GM12875 (cell line): ENCODE measurements at regions not wholly inside any gene's neighbourhood (a gene's known extent, or its start where the extent isn't known, plus 50 kb on each side); places are given as distances from the start of the nearest gene placed in this dataset.

Experiments
- H3K4me3 ChIP-seq: one replicate; pipeline ENCODE4 v1.5.1; 2011; ENCODE audit warnings: low read depth, low read length, control low read depth
- CTCF ChIP-seq: IDR thresholded peaks from 2 replicates; pipeline ENCODE4 v1.5.1; 2011; ENCODE audit warnings: low read depth, mild to moderate bottlenecking, control low read depth, inconsistent platforms, low read length, moderate library complexity, borderline replicate concordance; ENCODE audit not compliant: insufficient read depth

DNA sequence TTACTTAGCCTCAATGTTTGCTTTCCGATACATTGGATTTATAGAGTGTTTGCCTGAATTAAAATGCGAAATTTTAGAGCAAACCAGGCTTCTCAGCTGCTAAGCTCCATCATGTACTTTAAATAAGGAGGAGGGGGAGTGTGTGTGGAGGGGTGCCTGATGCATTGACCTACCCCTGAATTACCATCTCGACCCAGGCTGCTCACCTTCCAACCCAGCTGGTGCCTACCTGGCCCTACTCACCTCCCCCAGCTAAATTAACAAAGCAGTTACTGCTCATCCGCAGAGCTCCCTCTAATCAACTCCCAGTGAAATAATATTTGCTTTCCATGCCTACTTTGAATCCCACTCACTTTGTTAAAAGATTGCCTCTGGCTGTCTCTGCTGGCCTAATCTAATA lies 544.5 kb downstream of the MAFB start:
- no peak for TF ChIP-seq CTCF

DNA sequence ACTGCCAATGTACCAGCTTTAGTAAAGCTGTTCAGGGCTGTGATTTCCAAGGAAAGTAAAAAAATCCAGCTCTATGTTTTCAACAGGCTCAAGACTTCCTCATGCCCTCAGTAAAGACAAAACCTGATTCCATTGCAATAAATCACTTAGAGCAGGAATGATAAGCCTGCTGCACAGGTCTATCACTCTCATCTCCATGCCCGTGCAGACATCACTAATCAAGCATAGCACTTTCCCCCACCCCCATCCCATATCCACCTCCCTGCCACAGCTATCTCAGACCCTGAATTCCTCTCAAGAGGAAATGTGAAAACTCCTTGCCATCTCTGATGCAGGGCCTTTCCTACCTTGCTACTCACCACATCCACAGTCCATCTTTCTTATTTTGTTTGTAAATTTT lies 554.9 kb downstream of the MAFB start:
- TF ChIP-seq CTCF: no peak
- H3K4me3 ChIP-seq: no peak overlapping the region

More for the DNA sequence above, 544.5 kb downstream of the MAFB start:
- no peak overlapping the region for H3K4me3 ChIP-seq

DNA sequence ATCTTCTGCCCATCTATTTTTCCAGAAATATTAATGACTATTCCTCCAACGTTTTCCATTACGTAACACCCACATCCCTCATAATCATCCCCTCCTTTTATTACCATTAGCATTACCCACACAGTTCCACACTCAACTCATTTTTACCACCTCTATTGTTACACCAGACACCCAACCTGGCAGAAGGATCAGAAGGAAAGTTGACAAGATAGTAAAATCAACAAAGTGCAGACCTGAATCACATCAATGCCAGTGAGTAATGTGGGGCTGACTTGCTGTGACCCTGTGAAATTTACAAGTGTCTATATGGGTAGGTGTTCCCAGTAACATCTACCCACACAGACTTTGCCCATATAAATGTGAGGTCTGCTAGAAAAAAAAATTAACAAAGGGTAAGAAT lies 568.2 kb downstream of the MAFB start:
- H3K4me3 ChIP-seq: no peak overlapping the region

DNA sequence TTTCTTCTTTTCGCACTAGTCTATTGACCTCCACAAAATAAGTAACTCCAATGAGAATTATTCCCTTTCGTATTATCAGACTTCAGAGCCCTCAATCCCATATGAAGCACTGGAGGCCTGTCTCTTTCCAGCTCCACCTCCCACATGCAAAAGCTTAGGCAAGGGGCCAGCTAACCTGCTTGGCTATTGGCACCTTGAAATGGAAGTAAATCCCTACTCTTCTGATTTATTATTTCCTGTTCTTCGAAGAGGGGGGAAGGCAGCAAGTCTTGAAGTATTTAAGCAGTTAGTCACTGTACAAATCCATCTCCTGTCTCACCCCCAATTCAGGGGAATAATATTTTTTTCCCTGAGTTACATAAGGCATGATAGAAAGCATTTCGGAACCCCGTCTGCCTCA lies 577.8 kb downstream of the MAFB start:
- TF ChIP-seq CTCF: no peak
- no peak overlapping the region for H3K4me3 ChIP-seq

More for the DNA sequence above, 568.2 kb downstream of the MAFB start:
- TF ChIP-seq CTCF: no peak

DNA sequence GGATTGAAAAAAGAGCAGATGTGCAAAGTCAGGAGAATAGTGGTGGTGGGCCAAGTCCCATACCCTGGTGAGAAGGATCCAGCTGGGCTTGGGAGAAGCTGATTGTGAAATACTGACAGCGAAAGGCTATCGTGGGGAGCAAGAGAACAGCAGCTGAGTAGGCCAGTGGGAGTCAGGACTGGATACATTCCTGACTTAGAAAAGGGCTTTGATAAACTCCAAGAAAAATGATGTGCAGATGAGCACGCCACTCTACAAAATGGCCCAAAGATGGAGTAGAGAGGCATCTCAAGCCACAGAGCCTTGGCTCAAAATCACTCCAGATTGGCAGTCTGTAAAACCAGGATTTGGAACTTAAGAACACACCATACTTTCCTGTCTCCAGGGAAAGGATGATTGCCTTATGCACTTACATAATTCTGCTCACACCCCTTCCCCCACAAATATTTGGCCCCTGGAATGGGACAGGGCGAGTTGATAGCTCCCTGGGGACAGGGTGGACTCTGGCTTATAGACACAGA lies 578.7 kb downstream of the MAFB start:
- no peak for TF ChIP-seq CTCF
- H3K4me3 ChIP-seq: no peak overlapping the region

DNA sequence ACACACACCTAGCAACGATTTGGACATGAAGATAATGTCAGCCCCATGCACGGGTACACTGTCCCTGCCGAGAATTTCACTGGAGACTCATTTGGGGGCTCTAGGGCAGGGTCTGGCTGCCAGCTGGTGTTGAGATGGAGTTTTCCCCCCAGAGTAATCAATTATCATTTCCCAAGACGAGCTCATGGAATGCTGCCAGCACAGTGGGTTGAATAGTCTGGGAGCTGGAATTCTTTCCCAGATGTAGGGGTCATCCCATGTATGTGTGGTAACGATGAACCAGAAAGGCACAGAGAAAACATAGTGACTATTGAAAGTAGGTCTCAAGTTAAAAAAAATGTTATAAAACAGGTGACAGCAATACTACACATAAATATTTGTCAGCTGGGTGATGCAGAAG lies 579.9 kb downstream of the MAFB start:
- TF ChIP-seq CTCF: no peak
- H3K4me3 ChIP-seq: no peak overlapping the region

GRCh38 chr20:40108321-40108720 lies 580.7 kb downstream of the MAFB start:
- no peak for TF ChIP-seq CTCF

More at GRCh38 chr20:40108321-40108720, 580.7 kb downstream of the MAFB start:
- H3K4me3 ChIP-seq: no peak overlapping the region
